ENCODE measurements at regions not wholly inside any gene's neighbourhood (a gene's known extent, or its start where the extent isn't known, plus 50 kb on each side); places are given as distances from the start of the nearest gene placed in this dataset.

GRCh38 chr16:74160759-74161158, 135.9 kb upstream of the PSMD7 start:
- POLR2A ChIA-PET (ENCODE audit: partially characterized antibody), result no interaction called here
- no peak for FAIRE-seq

More at GRCh38 chr16:74160759-74161158, 135.9 kb upstream of the PSMD7 start:
- Histone ChIP-seq H3K23ac (ENCODE audit: insufficient read length) (no peak overlapping the region), H4K5ac (ENCODE audit: insufficient read length, low read depth, low read length) (no peak overlapping the region), H3K79me2 (ENCODE audit: control insufficient read depth in 1 of 2, insufficient read depth in 2 of 2, low read length in 2 of 2) (no peaks in the 10 kb centered on the region), H4K91ac (replicated peaks; ENCODE audit: insufficient read length, low read length) (no peak overlapping the region), H3K56ac (replicated peaks; ENCODE audit: insufficient read length, low read depth, low read length) (no peak overlapping the region), H4K8ac (ENCODE audit: extremely low read depth, insufficient read depth, low read length) (no peak overlapping the region), H2BK12ac (ENCODE audit: low read depth, low read length) (no peak overlapping the region), H3K23me2 (ENCODE audit: low read depth, low read length) (no peaks in the 10 kb centered on the region), H4K20me1 (replicated peaks in 1 of 2; ENCODE audit: control insufficient read depth in 1 of 2, insufficient read depth in 2 of 2, low read length in 2 of 2) (no peaks in the 10 kb centered on the region), H3K9ac (replicated peaks in 1 of 4; ENCODE audit: extremely low read depth in 1 of 4, low read depth in 3 of 4, low read length in 3 of 4) (no peak overlapping the region), H3K4ac (replicated peaks; ENCODE audit: insufficient read length, low read depth, low read length) (no peak overlapping the region), H2BK20ac (ENCODE audit: low read length) (no peak overlapping the region), H3K18ac (ENCODE audit: extremely low read depth, low read length) (no peak overlapping the region), H2AFZ (ENCODE audit: low read length) (no peak overlapping the region), H3K36me3 (ENCODE audit: control insufficient read depth in 2 of 4, insufficient read depth in 4 of 4, low read length in 3 of 4) (no peaks in the 10 kb centered on the region), H3K27ac (ENCODE audit: low read depth, low read length) (no peak overlapping the region), H3K79me1 (ENCODE audit: low read depth, low read length) (no peaks in the 10 kb centered on the region), H3K4me3 (ENCODE audit: extremely low read depth in 1 of 4, insufficient read depth in 2 of 4, low read depth in 3 of 4, low read length in 4 of 4) (no peak overlapping the region), H2AK5ac (ENCODE audit: low read depth, low read length) (no peak overlapping the region), H3K9me3 (ENCODE audit: insufficient read depth in 2 of 2, low read depth in 1 of 2, low read length in 1 of 2) (peaks cover 0 to 7% of the 10 kb centered on the region in 2 experiments; a peak in 2 of 4 replicates), H3K14ac (ENCODE audit: insufficient read length) (no peak overlapping the region), H2BK120ac (replicated peaks; ENCODE audit: low read depth, low read length) (no peak overlapping the region), H3K27me3 (replicated peaks in 1 of 4; ENCODE audit: control insufficient read depth in 3 of 4, extremely low read depth in 1 of 4, insufficient read depth in 3 of 4, low read length in 3 of 4) (no peaks in the 10 kb centered on the region), H3K4me2 (ENCODE audit: insufficient read depth in 1 of 2, low read depth in 2 of 2, low read length in 2 of 2) (no peak overlapping the region), H2BK5ac (ENCODE audit: low read depth, low read length) (no peak overlapping the region), H2BK15ac (ENCODE audit: low read length) (no peak overlapping the region), H3K4me1 (replicated peaks in 1 of 4; ENCODE audit: control insufficient read depth in 3 of 4, insufficient read depth in 4 of 4, low read length in 3 of 4) (no peaks in the 10 kb centered on the region)
- CTCF ChIA-PET (ENCODE audit: partially characterized antibody), result no interaction called here
- 86% methylated on average over 2 of the region's 2 CpGs; no CpG with 5 or more reads in 1 of the 2 experiments for WGBS, 2 experiments (ENCODE audit: extremely low coverage in 1 of 2, insufficient coverage in 1 of 2, insufficient read length in 1 of 2, insufficient replicate concordance in 2 of 2, low coverage in 1 of 2, low lambda C conversion rate in 2 of 2, missing lambda C conversion rate in 1 of 2)
- no peak for DNase-seq (ENCODE audit: low read depth in 1 of 2, low spot score in 2 of 2)
- TF ChIP-seq SIX5 (IDR thresholded peaks at IDR 0.05; ENCODE audit: low read depth, low read length), result no peak
- no peak for TF ChIP-seq PHF8 (conservative IDR thresholded peaks at IDR 0.05; ENCODE audit: low read depth, low read length)
- TF ChIP-seq CBX5 (IDR thresholded peaks at IDR 0.05; ENCODE audit: low read depth, low read length), result no peak
- TF ChIP-seq FOSL1 (IDR thresholded peaks at IDR 0.05; ENCODE audit: insufficient read depth, low read depth, low read length), result no peak
- TF ChIP-seq GABPA (IDR thresholded peaks at IDR 0.05; ENCODE audit: borderline replicate concordance, insufficient read depth, low read length), result no peak
- no peak for TF ChIP-seq RBBP5 (IDR thresholded peaks at IDR 0.05; ENCODE audit: borderline replicate concordance, low read depth, low read length)
- no peak for TF ChIP-seq EP300 (IDR thresholded peaks at IDR 0.05; ENCODE audit: borderline replicate concordance in 1 of 2, low read depth in 2 of 2, low read length in 2 of 2)
- TF ChIP-seq TCF12 (IDR thresholded peaks at IDR 0.05; ENCODE audit: low read depth, low read length), result no peak
- no peak for TF ChIP-seq TEAD4 (IDR thresholded peaks at IDR 0.05; ENCODE audit: low read depth, low read length)
- TF ChIP-seq MAX (IDR thresholded peaks at IDR 0.05), result no peak
- TF ChIP-seq RXRA (IDR thresholded peaks at IDR 0.05; ENCODE audit: insufficient read depth, low read depth, low read length), result no peak
- no peak for TF ChIP-seq YY1 (IDR thresholded peaks at IDR 0.05; ENCODE audit: low read depth, low read length)

Measured in H1 (cell line).